OCI-LY3 (cell line): ENCODE measurements at regions not wholly inside any gene's neighbourhood (a gene's known extent, or its start where the extent isn't known, plus 50 kb on each side); places are given as distances from the start of the nearest gene placed in this dataset.

Source experiments
- H2AFZ ChIP-seq: fragments of 200-600, 300-600 bp; shearing (Covaris generic); 2 replicates; pipeline ENCODE4 v1.6.0; 2014; ENCODE audit warnings: antibody characterized with exemption, low read depth, low read length
- H3K27ac ChIP-seq: fragments of 200-600, 300-600 bp; sonication (generic); 2 replicates; pipeline ENCODE4 v1.5.1; 2014; ENCODE audit warnings: mild to moderate bottlenecking, low read length, moderate library complexity, mixed read lengths
- H3K27me3 ChIP-seq: fragments of 200-600, 300-600 bp; sonication (generic); 2 replicates; pipeline ENCODE4 v1.6.1; 2014; ENCODE audit warnings: low read depth, low read length, mixed read lengths
- H3K36me3 ChIP-seq: fragments of 200-600, 300-600 bp; sonication (generic); replicated peaks from 2 replicates; pipeline ENCODE3; 2014; ENCODE audit warnings: low read depth, low read length, mixed read lengths
- H3K4me1 ChIP-seq: fragments of 300-600, 200-600 bp; sonication (generic); 2 replicates; pipeline ENCODE4 v1.6.1; 2014; ENCODE audit warnings: low read length, mixed read lengths
- H3K4me2 ChIP-seq: fragments of 200-600, 300-600 bp; sonication (generic); 2 replicates; pipeline ENCODE4 v1.6.1; 2014; ENCODE audit warnings: low read length, mixed read lengths
- H3K4me3 ChIP-seq: fragments of 300-600, 200-600 bp; sonication (generic); 2 replicates; pipeline ENCODE4 v1.5.1; 2014; ENCODE audit warnings: antibody characterized with exemption, mild to moderate bottlenecking, low read length, moderate library complexity
- H3K79me2 ChIP-seq: fragments of 300-600, 200-600 bp; shearing (Covaris generic); 2 replicates; pipeline ENCODE4 v1.6.1; 2014; ENCODE audit warnings: mild to moderate bottlenecking, low read length, mixed read lengths
- H3K9ac ChIP-seq: fragments of 300-600, 200-600 bp; shearing (Covaris generic); 2 replicates; pipeline ENCODE4 v1.6.0; 2014; ENCODE audit warnings: mild to moderate bottlenecking, low read length, moderate library complexity
- H3K9me3 ChIP-seq: fragments of 200-600, 300-600 bp; shearing (Covaris generic); 2 replicates; pipeline ENCODE4 v1.6.1; 2014; ENCODE audit warnings: low read length, mixed read lengths; ENCODE audit not compliant: insufficient read depth
- H4K20me1 ChIP-seq: fragments of 200-600, 300-600 bp; sonication (generic); 2 replicates; pipeline ENCODE4 v1.6.1; 2016; ENCODE audit warnings: low read length, mixed read lengths; ENCODE audit not compliant: insufficient read depth
- EZH2phosphoT487 ChIP-seq: fragments of 200-600 bp; shearing (Covaris generic); IDR thresholded peaks from 2 replicates; pipeline ENCODE4 v1.6.1; 2018; ENCODE audit warnings: antibody characterized with exemption, mixed run types, low read depth
- TF ChIP-seq, protein P1 (sequence below): fragments of 200-600, 300-600 bp; sonication (generic); IDR thresholded peaks from 2 replicates; pipeline ENCODE4 v1.5.1; 2014; ENCODE audit warnings: antibody characterized with exemption, low read length, low read depth

- H3K9ac ChIP-seq: no peak overlapping the region
- H2AFZ ChIP-seq: no peak overlapping the region
- TF ChIP-seq, protein P1, sequence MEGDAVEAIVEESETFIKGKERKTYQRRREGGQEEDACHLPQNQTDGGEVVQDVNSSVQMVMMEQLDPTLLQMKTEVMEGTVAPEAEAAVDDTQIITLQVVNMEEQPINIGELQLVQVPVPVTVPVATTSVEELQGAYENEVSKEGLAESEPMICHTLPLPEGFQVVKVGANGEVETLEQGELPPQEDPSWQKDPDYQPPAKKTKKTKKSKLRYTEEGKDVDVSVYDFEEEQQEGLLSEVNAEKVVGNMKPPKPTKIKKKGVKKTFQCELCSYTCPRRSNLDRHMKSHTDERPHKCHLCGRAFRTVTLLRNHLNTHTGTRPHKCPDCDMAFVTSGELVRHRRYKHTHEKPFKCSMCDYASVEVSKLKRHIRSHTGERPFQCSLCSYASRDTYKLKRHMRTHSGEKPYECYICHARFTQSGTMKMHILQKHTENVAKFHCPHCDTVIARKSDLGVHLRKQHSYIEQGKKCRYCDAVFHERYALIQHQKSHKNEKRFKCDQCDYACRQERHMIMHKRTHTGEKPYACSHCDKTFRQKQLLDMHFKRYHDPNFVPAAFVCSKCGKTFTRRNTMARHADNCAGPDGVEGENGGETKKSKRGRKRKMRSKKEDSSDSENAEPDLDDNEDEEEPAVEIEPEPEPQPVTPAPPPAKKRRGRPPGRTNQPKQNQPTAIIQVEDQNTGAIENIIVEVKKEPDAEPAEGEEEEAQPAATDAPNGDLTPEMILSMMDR: no peak
- no peak for TF ChIP-seq EZH2phosphoT487
- no peaks in the 10 kb centered on the region for H3K4me1 ChIP-seq
- H3K27ac ChIP-seq: no peak overlapping the region
- no peaks in the 10 kb centered on the region for H3K27me3 ChIP-seq
- H4K20me1 ChIP-seq: no peaks in the 10 kb centered on the region
- H3K4me3 ChIP-seq: no peak overlapping the region
- no peaks in the 10 kb centered on the region for H3K36me3 ChIP-seq
- no peak overlapping the region for H3K4me2 ChIP-seq
- no peaks in the 10 kb centered on the region for H3K79me2 ChIP-seq
- H3K9me3 ChIP-seq: no peaks in the 10 kb centered on the region
Measured at GRCh38 chr10:29948881-29949355, 110.5 kb downstream of the JCAD start.

DNA sequence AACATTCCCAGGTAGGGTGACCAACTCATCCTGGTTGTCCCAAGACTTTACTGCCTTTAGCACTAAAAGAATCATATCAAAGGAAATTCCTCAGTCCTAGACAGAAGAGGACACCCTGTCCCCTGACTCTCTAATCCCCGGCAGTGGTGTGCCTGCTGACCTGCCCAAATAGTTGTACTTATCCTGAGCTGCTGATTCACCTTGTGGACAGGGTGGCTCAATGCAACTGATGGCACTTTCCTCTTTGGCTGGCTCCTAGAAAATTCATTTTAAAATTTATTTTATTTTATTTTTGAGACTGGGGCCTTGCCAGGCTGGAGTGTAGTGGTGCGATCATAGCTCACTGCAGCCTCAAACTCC is 111.7 kb downstream of the JCAD start:
- Histone ChIP-seq H3K9ac (no peak overlapping the region), H3K27ac (no peak overlapping the region), H3K79me2 (no peaks in the 10 kb centered on the region), H3K4me3 (no peak overlapping the region), H3K4me1 (no peaks in the 10 kb centered on the region), H4K20me1 (no peaks in the 10 kb centered on the region), H3K36me3 (no peaks in the 10 kb centered on the region), H3K4me2 (no peak overlapping the region), H2AFZ (no peak overlapping the region), H3K9me3 (no peaks in the 10 kb centered on the region), H3K27me3 (no peaks in the 10 kb centered on the region)
- TF ChIP-seq, protein P1: no peak
- TF ChIP-seq EZH2phosphoT487: no peak

DNA sequence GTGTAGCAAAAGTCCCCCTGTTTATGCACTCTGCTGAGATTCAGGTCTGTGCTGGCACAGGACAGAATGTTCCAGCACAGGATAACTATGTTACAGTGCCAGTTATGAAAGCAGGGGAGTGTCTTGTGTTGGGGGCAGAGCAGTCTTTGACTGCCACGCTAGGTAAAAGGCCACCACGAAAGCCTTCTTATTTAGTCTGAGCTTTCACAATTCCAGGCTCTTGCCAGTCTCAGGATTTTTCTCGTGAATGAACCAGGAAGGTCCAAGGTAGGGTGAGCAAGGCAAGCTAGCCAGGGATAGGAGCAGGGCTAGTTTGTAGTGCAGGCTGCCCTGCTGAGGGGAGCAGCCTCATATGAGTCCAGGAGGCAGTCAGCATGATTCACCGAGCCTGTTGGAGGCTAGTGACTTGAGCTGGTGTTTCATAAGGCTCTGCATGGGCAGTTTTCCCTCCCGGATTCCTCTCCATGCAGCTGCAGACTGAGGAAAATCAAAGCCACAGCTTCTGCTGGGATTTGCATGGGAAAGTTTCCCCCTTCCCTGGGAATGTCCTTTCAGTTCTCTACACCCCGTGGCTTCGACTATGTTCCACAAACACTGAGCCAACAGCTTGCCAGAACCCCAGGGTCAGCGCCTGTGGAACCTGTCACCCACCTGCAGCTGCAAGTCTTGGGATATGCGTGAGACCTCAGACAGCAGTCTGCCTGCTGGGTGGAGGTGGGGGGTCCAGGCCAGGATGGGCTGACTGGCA is 112.3 kb downstream of the JCAD start:
- TF ChIP-seq, protein P1: no peak
- H3K9ac ChIP-seq: no peak overlapping the region
- H4K20me1 ChIP-seq: no peaks in the 10 kb centered on the region
- H3K9me3 ChIP-seq: no peaks in the 10 kb centered on the region
- H3K4me3 ChIP-seq: no peak overlapping the region
- no peaks in the 10 kb centered on the region for H3K36me3 ChIP-seq
- H2AFZ ChIP-seq: no peak overlapping the region
- H3K27me3 ChIP-seq: no peaks in the 10 kb centered on the region
- no peak overlapping the region for H3K4me2 ChIP-seq
- H3K4me1 ChIP-seq: no peaks in the 10 kb centered on the region
- no peak overlapping the region for H3K27ac ChIP-seq
- H3K79me2 ChIP-seq: no peaks in the 10 kb centered on the region

GRCh38 chr10:29946614-29946952 is 112.8 kb downstream of the JCAD start:
- H3K9me3 ChIP-seq: no peaks in the 10 kb centered on the region
- no peak overlapping the region for H3K4me3 ChIP-seq
- H3K36me3 ChIP-seq: no peaks in the 10 kb centered on the region
- no peaks in the 10 kb centered on the region for H4K20me1 ChIP-seq
- H3K27me3 ChIP-seq: no peaks in the 10 kb centered on the region
- no peak overlapping the region for H3K27ac ChIP-seq
- H3K9ac ChIP-seq: no peak overlapping the region
- H2AFZ ChIP-seq: no peak overlapping the region
- H3K79me2 ChIP-seq: no peaks in the 10 kb centered on the region
- no peaks in the 10 kb centered on the region for H3K4me1 ChIP-seq
- no peak for TF ChIP-seq EZH2phosphoT487
- TF ChIP-seq, protein P1: no peak
- no peak overlapping the region for H3K4me2 ChIP-seq
